Parathyroid adenoma (tissue), 2 donors: ENCODE measurements at regions not wholly inside any gene's neighbourhood (a gene's known extent, or its start where the extent isn't known, plus 50 kb on each side); places are given as distances from the start of the nearest gene placed in this dataset.

ENCODE experiments used
- H2AFZ ChIP-seq: fragments of 300-600 bp; sonication (generic); one replicate; pipeline ENCODE4 v1.7.0; 2017; ENCODE audit warnings: antibody characterized with exemption, mild to moderate bottlenecking
- H3K27ac ChIP-seq: fragments of 300-600 bp; sonication (generic); one replicate; pipeline ENCODE4 v1.7.0; 2017
- H3K27me3 ChIP-seq: fragments of 300-600 bp; sonication (generic); one replicate; pipeline ENCODE4 v1.7.0; 2017; ENCODE audit warnings: low read length; ENCODE audit not compliant: control insufficient read depth, insufficient read depth
- H3K36me3 ChIP-seq: fragments of 300-600 bp; sonication (generic); one replicate; pipeline ENCODE4 v1.7.0; 2017; ENCODE audit warnings: low read length; ENCODE audit not compliant: control insufficient read depth, insufficient read depth
- H3K4me1 ChIP-seq: fragments of 300-600 bp; sonication (generic); one replicate; pipeline ENCODE4 v1.7.0; 2017; ENCODE audit warnings: control low read depth
- H3K4me2 ChIP-seq: fragments of 300-600 bp; sonication (generic); one replicate; pipeline ENCODE4 v1.7.0; 2017; ENCODE audit warnings: low read length
- H3K4me3 ChIP-seq: fragments of 300-600 bp; sonication (generic); one replicate; pipeline ENCODE4 v1.7.0; 2017; ENCODE audit warnings: low read depth, low read length
- H3K79me2 ChIP-seq: fragments of 300-600 bp; sonication (generic); one replicate; pipeline ENCODE4 v1.7.0; 2017; ENCODE audit warnings: control low read depth
- H3K9ac ChIP-seq: fragments of 300-600 bp; sonication (generic); one replicate; pipeline ENCODE4 v1.7.0; 2017; ENCODE audit warnings: mild to moderate bottlenecking
- H3K9me3 ChIP-seq: fragments of 300-600 bp; sonication (generic); one replicate; pipeline ENCODE4 v1.7.0; 2017; ENCODE audit warnings: low read length; ENCODE audit not compliant: control insufficient read depth
- TF ChIP-seq, protein P1 (sequence below): fragments of 300-600 bp; sonication (generic); IDR thresholded peaks from one replicate; pipeline ENCODE4 v1.7.0; 2017; ENCODE audit warnings: antibody characterized with exemption, mild to moderate bottlenecking
- donor health status: primary hyperparathyroidism.

DNA sequence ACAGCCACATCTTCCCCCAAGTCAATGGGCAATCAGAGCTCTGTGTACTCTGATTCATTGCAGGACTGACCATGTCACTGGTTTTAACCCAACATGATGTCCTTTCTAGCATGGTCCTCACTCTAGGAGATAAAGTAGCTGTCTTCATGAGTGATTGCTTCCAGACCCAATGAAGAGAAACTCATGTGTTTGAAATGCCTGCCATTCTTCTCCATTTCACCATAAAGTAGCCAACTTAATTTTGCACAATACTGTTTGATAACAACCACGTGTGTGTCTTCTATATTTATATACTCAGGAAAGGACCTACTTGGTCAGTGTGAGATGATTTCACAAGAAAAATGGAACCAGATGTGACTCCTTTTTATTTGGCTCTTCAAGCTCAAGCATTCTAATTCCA is 172.5 kb downstream of the AXIN2 start:
- H3K27ac ChIP-seq = no peak overlapping the region
- H3K4me2 ChIP-seq = no peak overlapping the region
- H3K27me3 ChIP-seq = no peaks in the 10 kb centered on the region
- H3K4me3 ChIP-seq = no peak overlapping the region
- H3K9me3 ChIP-seq = no peaks in the 10 kb centered on the region
- H3K36me3 ChIP-seq = no peaks in the 10 kb centered on the region
- TF ChIP-seq, protein P1, sequence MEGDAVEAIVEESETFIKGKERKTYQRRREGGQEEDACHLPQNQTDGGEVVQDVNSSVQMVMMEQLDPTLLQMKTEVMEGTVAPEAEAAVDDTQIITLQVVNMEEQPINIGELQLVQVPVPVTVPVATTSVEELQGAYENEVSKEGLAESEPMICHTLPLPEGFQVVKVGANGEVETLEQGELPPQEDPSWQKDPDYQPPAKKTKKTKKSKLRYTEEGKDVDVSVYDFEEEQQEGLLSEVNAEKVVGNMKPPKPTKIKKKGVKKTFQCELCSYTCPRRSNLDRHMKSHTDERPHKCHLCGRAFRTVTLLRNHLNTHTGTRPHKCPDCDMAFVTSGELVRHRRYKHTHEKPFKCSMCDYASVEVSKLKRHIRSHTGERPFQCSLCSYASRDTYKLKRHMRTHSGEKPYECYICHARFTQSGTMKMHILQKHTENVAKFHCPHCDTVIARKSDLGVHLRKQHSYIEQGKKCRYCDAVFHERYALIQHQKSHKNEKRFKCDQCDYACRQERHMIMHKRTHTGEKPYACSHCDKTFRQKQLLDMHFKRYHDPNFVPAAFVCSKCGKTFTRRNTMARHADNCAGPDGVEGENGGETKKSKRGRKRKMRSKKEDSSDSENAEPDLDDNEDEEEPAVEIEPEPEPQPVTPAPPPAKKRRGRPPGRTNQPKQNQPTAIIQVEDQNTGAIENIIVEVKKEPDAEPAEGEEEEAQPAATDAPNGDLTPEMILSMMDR = no peak
- H3K4me1 ChIP-seq = no peaks in the 10 kb centered on the region
- H3K79me2 ChIP-seq = no peaks in the 10 kb centered on the region
- H3K9ac ChIP-seq = no peak overlapping the region
- H2AFZ ChIP-seq = no peak overlapping the region

DNA sequence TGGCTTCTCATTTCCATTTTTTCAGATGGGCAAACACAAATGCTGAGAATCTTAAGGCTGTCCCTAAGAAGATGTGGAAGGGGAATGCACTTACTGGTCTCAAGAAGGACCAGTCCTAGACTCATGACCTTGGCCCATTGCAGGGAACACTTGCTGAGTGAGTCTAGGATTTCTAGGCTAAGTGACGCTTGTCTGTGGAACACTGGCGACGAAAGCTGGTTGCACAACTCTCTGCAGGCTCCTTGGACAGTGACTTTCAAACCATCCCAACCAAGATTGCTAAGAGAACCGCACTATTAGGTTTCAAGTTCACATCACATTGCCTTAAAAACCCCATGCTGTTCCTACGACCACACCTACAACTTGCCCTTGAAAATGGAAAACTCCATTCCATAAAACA is 174.1 kb downstream of the AXIN2 start:
- H3K4me3 ChIP-seq = no peak overlapping the region
- no peaks in the 10 kb centered on the region for H3K27me3 ChIP-seq
- no peaks in the 10 kb centered on the region for H3K9me3 ChIP-seq
- H2AFZ ChIP-seq = no peak overlapping the region
- H3K36me3 ChIP-seq = no peaks in the 10 kb centered on the region
- no peaks in the 10 kb centered on the region for H3K79me2 ChIP-seq
- H3K27ac ChIP-seq = no peak overlapping the region
- no peaks in the 10 kb centered on the region for H3K4me1 ChIP-seq
- H3K4me2 ChIP-seq = no peak overlapping the region
- no peak overlapping the region for H3K9ac ChIP-seq
- TF ChIP-seq, protein P1 = no peak

DNA sequence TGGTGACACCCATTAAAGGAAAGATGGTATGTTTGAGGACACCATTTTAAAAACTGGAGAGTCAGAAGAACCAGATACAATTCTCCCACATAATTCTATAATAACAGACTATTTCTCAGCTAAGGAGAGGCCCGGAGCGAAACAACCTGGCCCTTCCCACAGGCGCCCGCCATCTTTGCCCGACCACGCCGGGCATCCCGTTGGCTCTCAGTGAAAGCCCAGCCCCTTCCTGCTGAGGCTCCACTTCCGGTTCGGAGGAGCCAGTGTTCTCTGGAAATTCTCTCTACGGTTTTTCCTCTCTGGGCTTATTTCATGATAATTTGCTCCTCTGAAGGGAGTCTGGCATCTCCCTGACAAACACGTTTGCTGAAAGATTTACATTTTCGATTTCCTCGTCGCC is 175.7 kb downstream of the AXIN2 start:
- no peaks in the 10 kb centered on the region for H3K36me3 ChIP-seq
- no peaks in the 10 kb centered on the region for H3K27me3 ChIP-seq
- no peaks in the 10 kb centered on the region for H3K79me2 ChIP-seq
- no peak overlapping the region for H3K9ac ChIP-seq
- no peak overlapping the region for H2AFZ ChIP-seq
- H3K9me3 ChIP-seq = no peaks in the 10 kb centered on the region
- H3K27ac ChIP-seq = no peak overlapping the region
- no peak overlapping the region for H3K4me3 ChIP-seq
- TF ChIP-seq, protein P1 = no peak
- H3K4me2 ChIP-seq = no peak overlapping the region
- no peaks in the 10 kb centered on the region for H3K4me1 ChIP-seq

DNA sequence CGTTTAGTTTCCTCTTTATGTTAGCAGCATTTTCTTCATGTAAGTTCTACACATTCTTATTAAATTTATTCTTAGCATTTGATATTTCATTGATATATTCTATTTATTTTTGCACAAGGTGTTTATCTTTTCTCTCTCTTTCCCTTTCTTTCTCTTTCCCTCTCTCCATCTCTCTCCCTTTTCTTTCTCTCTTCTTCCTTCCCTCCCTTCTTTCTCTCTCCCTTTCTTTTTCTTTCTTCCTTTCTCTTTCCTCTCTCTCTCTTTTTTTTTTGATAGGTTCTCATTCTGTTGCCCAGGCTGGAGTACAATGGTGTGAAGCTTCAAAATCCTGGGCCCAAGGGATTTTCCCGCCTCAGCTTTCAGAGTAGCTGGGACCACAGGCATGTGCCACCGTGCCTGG is 176.4 kb downstream of the AXIN2 start:
- Histone ChIP-seq H3K4me3 (no peak overlapping the region), H3K27me3 (no peaks in the 10 kb centered on the region), H3K4me1 (no peaks in the 10 kb centered on the region), H3K9ac (no peak overlapping the region), H3K9me3 (no peaks in the 10 kb centered on the region), H2AFZ (no peak overlapping the region), H3K27ac (no peak overlapping the region), H3K79me2 (no peaks in the 10 kb centered on the region), H3K4me2 (no peak overlapping the region), H3K36me3 (no peaks in the 10 kb centered on the region)
- TF ChIP-seq, protein P1 = no peak

DNA sequence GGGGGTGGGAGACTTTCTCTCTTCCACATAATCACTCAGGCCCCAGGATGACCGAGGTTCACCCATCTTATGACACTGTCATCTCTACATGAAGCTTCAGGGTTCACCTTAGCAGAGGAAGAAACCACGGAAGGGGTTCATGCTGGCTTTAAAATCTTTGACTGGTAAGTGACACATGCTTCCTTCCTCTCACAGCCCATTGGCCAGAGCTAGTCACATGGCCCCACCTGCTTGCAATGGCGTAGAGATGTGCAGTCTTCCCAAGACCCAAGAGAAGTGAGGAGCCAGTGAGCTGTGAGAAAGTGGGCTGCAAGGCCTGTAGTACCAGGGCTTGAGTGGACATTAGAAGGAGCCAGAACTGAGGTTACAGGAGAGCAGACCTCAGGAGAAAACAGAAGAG is 180.3 kb downstream of the AXIN2 start:
- Histone ChIP-seq H3K36me3 (no peaks in the 10 kb centered on the region), H3K27me3 (no peaks in the 10 kb centered on the region), H3K27ac (no peak overlapping the region), H3K4me3 (no peak overlapping the region), H2AFZ (no peak overlapping the region), H3K9me3 (no peaks in the 10 kb centered on the region), H3K79me2 (no peaks in the 10 kb centered on the region), H3K4me1 (no peaks in the 10 kb centered on the region), H3K9ac (no peak overlapping the region), H3K4me2 (no peak overlapping the region)
- TF ChIP-seq, protein P1 = no peak
